NCI-H1092 treated with DMSO at 0.1 percent for 48 hours (cell line): ENCODE measurements at regions not wholly inside any gene's neighbourhood (a gene's known extent, or its start where the extent isn't known, plus 50 kb on each side); places are given as distances from the start of the nearest gene placed in this dataset.
"Not testable (repeated sequence)": the region's sequence is repeated elsewhere in the genome, so short reads cannot be mapped to it uniquely, and the experiment has no call there.

Experiments
- DNase-seq: peaks from one replicate; lab custom pipeline; 2025; lab: John Stamatoyannopoulos, UW

GRCh38 chr7:81833401-81833800 lies 63.6 kb upstream of the HGF start:
- no peak for DNase-seq

GRCh38 chr7:81831883-81832282 lies 62.0 kb upstream of the HGF start:
- DNase-seq, result no peak

- not testable (repeated sequence) for DNase-seq
These were observed 59.7 kb upstream of the HGF start for GRCh38 chr7:81829511-81829910.

- no peak for DNase-seq
These were observed 53.0 kb upstream of the HGF start for GRCh38 chr7:81822811-81823210.

- no peak for DNase-seq
These were observed 50.0 kb upstream of the HGF start for GRCh38 chr7:81819861-81820260.
